ENCODE measurements at regions not wholly inside any gene's neighbourhood (a gene's known extent, or its start where the extent isn't known, plus 50 kb on each side); places are given as distances from the start of the nearest gene placed in this dataset.
A peak's percentile ranks its signal among the peaks of the same experiment; 100 is the strongest.

DNA sequence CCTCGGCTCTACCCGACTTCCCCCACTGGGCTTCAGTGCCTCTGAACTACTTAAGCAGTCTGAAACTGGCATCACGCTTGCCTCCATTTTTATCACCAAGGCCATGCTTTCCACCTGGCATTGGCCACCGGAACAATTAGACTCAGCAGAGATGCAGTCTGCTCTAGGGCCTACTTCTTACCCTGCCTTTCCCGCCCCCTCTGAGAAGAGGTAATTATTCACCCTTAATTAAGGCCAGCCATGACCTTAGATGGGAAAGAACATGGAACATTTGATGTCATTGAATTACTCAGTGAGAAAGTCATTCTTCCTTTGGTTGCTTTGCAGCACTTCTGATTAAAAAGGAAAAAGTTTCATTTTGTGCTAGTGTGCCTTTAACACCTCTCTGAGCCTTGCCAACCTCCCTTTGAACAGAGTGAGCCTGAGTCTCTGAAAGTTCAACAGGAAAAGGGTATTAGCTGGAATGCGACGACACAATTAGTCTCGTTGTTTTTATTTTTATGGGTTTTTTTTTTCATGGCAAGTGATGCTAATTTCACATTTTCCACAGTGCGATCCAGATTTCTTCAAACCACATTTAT, 60.9 kb upstream of the TNRC6A start:
- DNase-seq (ENCODE audit: low spot score), result no peak
- in situ Hi-C loops (cut with MboI; ENCODE audit: low sequenced_read_pairs, unreplicated experiment), result no loop called here
- TF ChIP-seq, protein P1, sequence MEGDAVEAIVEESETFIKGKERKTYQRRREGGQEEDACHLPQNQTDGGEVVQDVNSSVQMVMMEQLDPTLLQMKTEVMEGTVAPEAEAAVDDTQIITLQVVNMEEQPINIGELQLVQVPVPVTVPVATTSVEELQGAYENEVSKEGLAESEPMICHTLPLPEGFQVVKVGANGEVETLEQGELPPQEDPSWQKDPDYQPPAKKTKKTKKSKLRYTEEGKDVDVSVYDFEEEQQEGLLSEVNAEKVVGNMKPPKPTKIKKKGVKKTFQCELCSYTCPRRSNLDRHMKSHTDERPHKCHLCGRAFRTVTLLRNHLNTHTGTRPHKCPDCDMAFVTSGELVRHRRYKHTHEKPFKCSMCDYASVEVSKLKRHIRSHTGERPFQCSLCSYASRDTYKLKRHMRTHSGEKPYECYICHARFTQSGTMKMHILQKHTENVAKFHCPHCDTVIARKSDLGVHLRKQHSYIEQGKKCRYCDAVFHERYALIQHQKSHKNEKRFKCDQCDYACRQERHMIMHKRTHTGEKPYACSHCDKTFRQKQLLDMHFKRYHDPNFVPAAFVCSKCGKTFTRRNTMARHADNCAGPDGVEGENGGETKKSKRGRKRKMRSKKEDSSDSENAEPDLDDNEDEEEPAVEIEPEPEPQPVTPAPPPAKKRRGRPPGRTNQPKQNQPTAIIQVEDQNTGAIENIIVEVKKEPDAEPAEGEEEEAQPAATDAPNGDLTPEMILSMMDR (IDR thresholded peaks at IDR 0.05; ENCODE audit: borderline replicate concordance, control extremely low read depth, extremely low read depth, insufficient read depth, missing control alignments), result no peak

DNA sequence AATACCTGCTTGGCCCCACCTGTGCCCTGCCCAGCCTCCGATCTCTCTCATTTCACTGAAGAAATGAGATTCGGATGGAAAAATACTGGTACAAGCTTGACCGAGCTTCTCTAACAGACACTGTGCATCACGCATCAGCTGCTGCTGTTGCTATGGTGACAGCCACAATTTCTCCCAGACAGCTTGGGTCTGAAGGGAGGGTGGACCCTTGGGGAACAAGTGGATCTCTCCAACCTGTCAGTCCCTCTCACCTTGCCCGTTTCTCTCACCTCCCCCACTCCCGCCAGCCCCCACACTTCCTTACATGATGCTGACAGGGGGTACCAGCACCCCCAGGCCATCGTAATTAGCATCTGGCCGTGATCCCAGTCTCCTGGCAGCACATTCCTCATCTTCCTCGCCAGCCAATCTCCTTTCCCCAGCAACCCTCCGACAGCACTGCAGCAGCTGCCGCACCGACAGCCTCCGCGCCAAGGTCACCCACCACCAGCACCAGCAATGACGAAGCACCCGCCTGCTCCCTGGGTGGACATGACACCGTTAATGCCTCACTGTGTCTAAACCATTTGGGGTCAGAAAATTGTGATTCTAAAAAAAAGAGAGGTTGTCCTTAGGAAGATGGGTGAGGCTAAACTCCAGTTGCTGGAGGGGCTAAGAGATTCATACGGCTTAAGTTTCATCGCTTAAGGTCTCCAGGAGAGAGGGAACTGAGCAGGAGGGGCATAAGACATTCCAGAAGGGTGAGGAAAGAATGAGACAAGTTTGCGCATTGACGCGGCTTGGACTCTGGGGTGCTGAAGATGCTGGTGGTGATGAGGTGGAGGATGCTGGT, 58.6 kb upstream of the TNRC6A start:
- in situ Hi-C loops (cut with MboI; ENCODE audit: low sequenced_read_pairs, unreplicated experiment), result no loop called here
- peak; percentile 65 for DNase-seq (ENCODE audit: low spot score)

DNA sequence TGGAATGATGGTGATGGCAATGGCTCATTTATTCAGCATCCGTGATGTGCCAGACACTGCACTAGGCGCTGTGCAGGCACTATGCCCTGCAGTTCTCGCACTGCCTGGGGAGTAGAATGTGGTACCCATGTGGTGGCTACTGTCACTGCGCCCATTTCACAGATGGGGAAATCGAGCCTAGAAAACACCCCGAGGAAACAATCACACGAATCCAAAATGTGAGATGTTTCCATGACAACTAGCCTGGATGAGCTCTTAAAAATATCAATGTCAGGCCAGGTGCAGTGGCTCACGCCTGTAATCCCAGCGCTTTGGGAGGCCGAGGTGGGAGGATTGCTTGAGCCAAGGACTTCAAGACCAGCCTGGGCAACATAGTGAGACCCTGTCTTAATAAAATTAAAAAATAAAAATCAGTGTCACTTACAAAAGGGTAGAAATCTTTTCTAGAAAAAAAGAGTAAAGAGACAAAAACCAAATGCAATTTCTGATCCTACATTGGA, 57.9 kb upstream of the TNRC6A start:
- no peak for DNase-seq (ENCODE audit: low spot score)
- in situ Hi-C loops (cut with MboI; ENCODE audit: low sequenced_read_pairs, unreplicated experiment), result no loop called here
- TF ChIP-seq, protein P1 (IDR thresholded peaks at IDR 0.05; ENCODE audit: borderline replicate concordance, control extremely low read depth, extremely low read depth, insufficient read depth, missing control alignments), result no peak

More for the DNA sequence above, 58.6 kb upstream of the TNRC6A start:
- TF ChIP-seq, protein P1 (IDR thresholded peaks at IDR 0.05; ENCODE audit: borderline replicate concordance, control extremely low read depth, extremely low read depth, insufficient read depth, missing control alignments), result no peak

DNA sequence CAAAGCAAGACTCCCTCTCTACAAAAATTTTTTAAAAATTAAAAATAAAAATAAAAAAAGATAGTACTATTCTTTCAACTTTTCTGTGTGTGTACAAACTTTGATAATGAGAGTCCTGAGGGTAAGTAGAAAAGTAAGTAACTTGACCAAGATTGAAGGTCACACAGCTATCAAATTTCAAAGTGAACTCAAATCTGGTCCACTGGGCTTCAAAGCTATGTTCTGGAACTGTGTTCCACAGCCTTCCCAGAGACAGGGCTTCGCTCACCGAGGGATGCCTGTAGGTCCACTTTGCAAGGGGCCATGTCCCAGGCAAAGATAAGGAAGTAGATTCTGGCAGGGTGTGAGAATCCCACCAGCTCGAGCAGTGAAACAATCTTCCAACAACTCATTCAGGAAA, 56.3 kb upstream of the TNRC6A start:
- in situ Hi-C loops (cut with MboI; ENCODE audit: low sequenced_read_pairs, unreplicated experiment), result no loop called here
- TF ChIP-seq, protein P1 (IDR thresholded peaks at IDR 0.05; ENCODE audit: borderline replicate concordance, control extremely low read depth, extremely low read depth, insufficient read depth, missing control alignments), result no peak
- no peak for DNase-seq (ENCODE audit: low spot score)

DNA sequence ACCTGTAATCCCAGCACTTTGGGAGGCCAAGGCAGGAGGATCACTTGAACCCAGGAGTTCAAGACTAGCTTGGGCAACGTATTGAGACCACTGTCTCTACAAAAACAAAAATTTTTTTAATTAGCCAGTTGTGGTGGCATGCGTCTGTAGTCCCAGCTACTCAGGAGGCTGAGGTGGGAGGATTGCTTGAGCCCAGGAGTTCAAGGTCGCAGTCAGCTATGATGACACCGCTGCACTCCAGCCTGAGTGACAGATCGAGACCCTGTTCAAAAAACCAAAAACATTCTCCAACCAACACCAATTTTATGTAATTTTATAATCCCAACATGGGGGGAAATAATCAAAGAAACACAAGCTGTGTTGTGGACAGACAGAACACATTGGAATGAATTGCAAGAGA, 54.6 kb upstream of the TNRC6A start:
- no peak for DNase-seq (ENCODE audit: low spot score)
- in situ Hi-C loops (cut with MboI; ENCODE audit: low sequenced_read_pairs, unreplicated experiment), result no loop called here
- TF ChIP-seq, protein P1 (IDR thresholded peaks at IDR 0.05; ENCODE audit: borderline replicate concordance, control extremely low read depth, extremely low read depth, insufficient read depth, missing control alignments), result no peak

DNA sequence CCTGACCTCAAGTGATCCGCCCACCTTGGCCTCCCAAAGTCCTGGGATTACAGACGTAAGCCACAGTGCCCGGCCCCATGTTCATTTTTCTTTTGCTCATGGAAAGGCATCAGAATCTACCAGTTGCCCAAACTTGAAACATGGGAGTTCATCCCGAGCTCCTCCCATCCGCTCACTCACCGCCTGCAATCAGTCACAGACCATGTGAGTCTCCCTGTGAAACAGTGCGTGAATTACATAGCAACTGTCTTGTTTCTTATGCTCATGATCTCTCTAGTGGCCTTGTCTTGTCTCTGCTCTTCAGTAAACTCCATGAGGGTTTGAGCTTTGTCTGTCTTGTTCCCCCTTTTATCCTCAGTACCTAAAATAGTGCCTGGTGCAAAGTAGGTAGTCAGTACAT, 52.1 kb upstream of the TNRC6A start:
- in situ Hi-C loops (cut with MboI; ENCODE audit: low sequenced_read_pairs, unreplicated experiment), result no loop called here
- no peak for DNase-seq (ENCODE audit: low spot score)
- TF ChIP-seq, protein P1 (IDR thresholded peaks at IDR 0.05; ENCODE audit: borderline replicate concordance, control extremely low read depth, extremely low read depth, insufficient read depth, missing control alignments), result no peak

All from GM13976 (cell line).